GM23338 (cell line): ENCODE measurements at regions not wholly inside any gene's neighbourhood (a gene's known extent, or its start where the extent isn't known, plus 50 kb on each side); places are given as distances from the start of the nearest gene placed in this dataset.

Source experiments
- EZH2 ChIP-seq: fragments of 200-600 bp; sonication (generic); IDR thresholded peaks from one replicate; pipeline ENCODE4 v1.8.0; 2017; ENCODE audit warnings: antibody characterized with exemption, mild to moderate bottlenecking, low read depth; ENCODE audit not compliant: unreplicated experiment
- EZH2phosphoT487 ChIP-seq: fragments of 200-600 bp; sonication (generic); IDR thresholded peaks from one replicate; pipeline ENCODE4 v1.8.1; 2018; ENCODE audit warnings: antibody characterized with exemption; ENCODE audit not compliant: unreplicated experiment
- JUNB ChIP-seq: IDR thresholded peaks from one replicate; pipeline ENCODE4 v1.6.1; 2016; ENCODE audit warnings: antibody characterized with exemption; ENCODE audit not compliant: unreplicated experiment
- STAT1 ChIP-seq: IDR thresholded peaks from one replicate; pipeline ENCODE4 v1.6.1; 2016; ENCODE audit warnings: antibody characterized with exemption; ENCODE audit not compliant: unreplicated experiment
- TF ChIP-seq, protein P1 (sequence below), 2 experiments: fragments of 200-600 bp in 1 of 2; sonication (generic) in 1 of 2; conservative IDR thresholded peaks; 2 replicates each; pipeline versions ENCODE4 v1.5.1 to v1.6.1; 2016 to 2017; ENCODE audit warnings: antibody characterized with exemption in 2 of 2, low read depth in 2 of 2, mild to moderate bottlenecking in 2 of 2, moderate library complexity in 1 of 2
- TF ChIP-seq, protein P2 (sequence below): IDR thresholded peaks from 2 replicates; pipeline ENCODE4 v1.6.1; 2016; ENCODE audit warnings: antibody characterized with exemption
- TF ChIP-seq, protein P3 (sequence below): IDR thresholded peaks from one replicate; pipeline ENCODE4 v1.6.1; 2018; ENCODE audit warnings: antibody characterized with exemption; ENCODE audit not compliant: unreplicated experiment

DNA sequence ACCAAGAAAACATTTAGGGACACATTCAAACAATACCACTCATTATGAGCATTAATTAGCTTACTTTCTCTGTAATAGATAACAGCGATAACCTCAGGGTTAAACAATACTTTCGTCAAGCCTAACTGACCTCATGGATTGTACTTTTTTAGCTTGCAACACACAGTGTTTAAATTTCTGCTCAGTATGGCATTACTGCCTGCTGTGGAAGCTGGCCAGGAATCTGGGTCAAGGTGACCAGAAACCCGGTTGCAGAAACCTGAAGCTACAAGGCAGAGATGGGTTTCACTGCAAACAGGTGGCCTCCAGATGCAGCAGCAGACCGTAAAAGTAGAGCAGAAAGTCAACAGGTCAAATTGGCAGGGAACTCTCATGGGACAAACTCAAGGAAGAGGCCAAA lies 123.8 kb upstream of the FHL2 start:
- TF ChIP-seq, protein P1, sequence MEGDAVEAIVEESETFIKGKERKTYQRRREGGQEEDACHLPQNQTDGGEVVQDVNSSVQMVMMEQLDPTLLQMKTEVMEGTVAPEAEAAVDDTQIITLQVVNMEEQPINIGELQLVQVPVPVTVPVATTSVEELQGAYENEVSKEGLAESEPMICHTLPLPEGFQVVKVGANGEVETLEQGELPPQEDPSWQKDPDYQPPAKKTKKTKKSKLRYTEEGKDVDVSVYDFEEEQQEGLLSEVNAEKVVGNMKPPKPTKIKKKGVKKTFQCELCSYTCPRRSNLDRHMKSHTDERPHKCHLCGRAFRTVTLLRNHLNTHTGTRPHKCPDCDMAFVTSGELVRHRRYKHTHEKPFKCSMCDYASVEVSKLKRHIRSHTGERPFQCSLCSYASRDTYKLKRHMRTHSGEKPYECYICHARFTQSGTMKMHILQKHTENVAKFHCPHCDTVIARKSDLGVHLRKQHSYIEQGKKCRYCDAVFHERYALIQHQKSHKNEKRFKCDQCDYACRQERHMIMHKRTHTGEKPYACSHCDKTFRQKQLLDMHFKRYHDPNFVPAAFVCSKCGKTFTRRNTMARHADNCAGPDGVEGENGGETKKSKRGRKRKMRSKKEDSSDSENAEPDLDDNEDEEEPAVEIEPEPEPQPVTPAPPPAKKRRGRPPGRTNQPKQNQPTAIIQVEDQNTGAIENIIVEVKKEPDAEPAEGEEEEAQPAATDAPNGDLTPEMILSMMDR (conservative IDR thresholded peaks at IDR 0.05; ENCODE audit: low read depth in 2 of 2) = no peak
- TF ChIP-seq, protein P2, sequence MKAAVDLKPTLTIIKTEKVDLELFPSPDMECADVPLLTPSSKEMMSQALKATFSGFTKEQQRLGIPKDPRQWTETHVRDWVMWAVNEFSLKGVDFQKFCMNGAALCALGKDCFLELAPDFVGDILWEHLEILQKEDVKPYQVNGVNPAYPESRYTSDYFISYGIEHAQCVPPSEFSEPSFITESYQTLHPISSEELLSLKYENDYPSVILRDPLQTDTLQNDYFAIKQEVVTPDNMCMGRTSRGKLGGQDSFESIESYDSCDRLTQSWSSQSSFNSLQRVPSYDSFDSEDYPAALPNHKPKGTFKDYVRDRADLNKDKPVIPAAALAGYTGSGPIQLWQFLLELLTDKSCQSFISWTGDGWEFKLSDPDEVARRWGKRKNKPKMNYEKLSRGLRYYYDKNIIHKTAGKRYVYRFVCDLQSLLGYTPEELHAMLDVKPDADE = no peak
- TF ChIP-seq EZH2 = no peak
- no peak for TF ChIP-seq EZH2phosphoT487
- no peak for TF ChIP-seq JUNB
- TF ChIP-seq, protein P3, sequence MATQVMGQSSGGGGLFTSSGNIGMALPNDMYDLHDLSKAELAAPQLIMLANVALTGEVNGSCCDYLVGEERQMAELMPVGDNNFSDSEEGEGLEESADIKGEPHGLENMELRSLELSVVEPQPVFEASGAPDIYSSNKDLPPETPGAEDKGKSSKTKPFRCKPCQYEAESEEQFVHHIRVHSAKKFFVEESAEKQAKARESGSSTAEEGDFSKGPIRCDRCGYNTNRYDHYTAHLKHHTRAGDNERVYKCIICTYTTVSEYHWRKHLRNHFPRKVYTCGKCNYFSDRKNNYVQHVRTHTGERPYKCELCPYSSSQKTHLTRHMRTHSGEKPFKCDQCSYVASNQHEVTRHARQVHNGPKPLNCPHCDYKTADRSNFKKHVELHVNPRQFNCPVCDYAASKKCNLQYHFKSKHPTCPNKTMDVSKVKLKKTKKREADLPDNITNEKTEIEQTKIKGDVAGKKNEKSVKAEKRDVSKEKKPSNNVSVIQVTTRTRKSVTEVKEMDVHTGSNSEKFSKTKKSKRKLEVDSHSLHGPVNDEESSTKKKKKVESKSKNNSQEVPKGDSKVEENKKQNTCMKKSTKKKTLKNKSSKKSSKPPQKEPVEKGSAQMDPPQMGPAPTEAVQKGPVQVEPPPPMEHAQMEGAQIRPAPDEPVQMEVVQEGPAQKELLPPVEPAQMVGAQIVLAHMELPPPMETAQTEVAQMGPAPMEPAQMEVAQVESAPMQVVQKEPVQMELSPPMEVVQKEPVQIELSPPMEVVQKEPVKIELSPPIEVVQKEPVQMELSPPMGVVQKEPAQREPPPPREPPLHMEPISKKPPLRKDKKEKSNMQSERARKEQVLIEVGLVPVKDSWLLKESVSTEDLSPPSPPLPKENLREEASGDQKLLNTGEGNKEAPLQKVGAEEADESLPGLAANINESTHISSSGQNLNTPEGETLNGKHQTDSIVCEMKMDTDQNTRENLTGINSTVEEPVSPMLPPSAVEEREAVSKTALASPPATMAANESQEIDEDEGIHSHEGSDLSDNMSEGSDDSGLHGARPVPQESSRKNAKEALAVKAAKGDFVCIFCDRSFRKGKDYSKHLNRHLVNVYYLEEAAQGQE = no peak
- no peak for TF ChIP-seq STAT1
